Activated T-cell treated with anti-CD3 and anti-CD28 coated beads, Interleukin-2, amount 50 U/mL, for 24 hours (primary cell): ENCODE measurements at regions not wholly inside any gene's neighbourhood (a gene's known extent, or its start where the extent isn't known, plus 50 kb on each side); places are given as distances from the start of the nearest gene placed in this dataset.

Source experiments
- DNase-seq: peaks from one replicate; pipeline ENCODE4 v3.0.0-alpha.2; 2020
- H3K27ac Mint-ChIP-seq: 2 replicates; pipeline ENCODE4 v1.8.0; 2020; ENCODE audit warnings: mild to moderate bottlenecking, mixed read lengths
- H3K27me3 Mint-ChIP-seq: 2 replicates; pipeline ENCODE4 v1.8.0; 2020; ENCODE audit warnings: mixed read lengths
- H3K36me3 Mint-ChIP-seq: 2 replicates; pipeline ENCODE4 v1.8.0; 2020; ENCODE audit warnings: low read depth, mixed read lengths
- H3K4me1 Mint-ChIP-seq: 2 replicates; pipeline ENCODE4 v1.8.0; 2020; ENCODE audit warnings: low read depth, mixed read lengths
- H3K4me3 Mint-ChIP-seq: 2 replicates; pipeline ENCODE4 v1.8.0; 2020; ENCODE audit warnings: mild to moderate bottlenecking, moderate library complexity, mixed read lengths
- H3K9me3 Mint-ChIP-seq: 2 replicates; pipeline ENCODE4 v1.8.0; 2020; ENCODE audit warnings: mixed read lengths

DNA sequence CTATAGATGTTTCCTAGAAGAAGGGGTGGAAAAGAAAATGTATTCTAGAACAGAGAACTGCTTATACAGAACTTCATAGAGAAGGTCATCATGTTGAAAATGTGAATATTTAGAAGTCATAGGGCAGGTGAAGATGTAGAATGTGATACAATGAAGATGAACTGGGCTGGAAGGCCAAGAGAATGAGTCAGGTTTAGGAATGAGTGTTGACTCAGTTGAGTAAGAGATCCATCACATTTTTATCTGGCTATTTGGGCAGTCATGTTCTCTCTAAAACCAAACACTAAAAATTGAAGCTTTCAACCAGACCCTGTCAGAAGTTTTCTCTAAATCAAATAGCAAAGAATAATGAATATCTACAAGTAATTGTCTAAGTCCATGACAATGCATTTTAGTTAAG is 660.5 kb downstream of the KCNJ2 start:
- H3K27ac Mint-ChIP-seq = no peak overlapping the region
- H3K9me3 Mint-ChIP-seq = no peaks in the 10 kb centered on the region
- no peaks in the 10 kb centered on the region for H3K27me3 Mint-ChIP-seq
- no peak overlapping the region for H3K4me3 Mint-ChIP-seq
- DNase-seq = no peak
- H3K4me1 Mint-ChIP-seq = no peaks in the 10 kb centered on the region
- H3K36me3 Mint-ChIP-seq = no peaks in the 10 kb centered on the region

DNA sequence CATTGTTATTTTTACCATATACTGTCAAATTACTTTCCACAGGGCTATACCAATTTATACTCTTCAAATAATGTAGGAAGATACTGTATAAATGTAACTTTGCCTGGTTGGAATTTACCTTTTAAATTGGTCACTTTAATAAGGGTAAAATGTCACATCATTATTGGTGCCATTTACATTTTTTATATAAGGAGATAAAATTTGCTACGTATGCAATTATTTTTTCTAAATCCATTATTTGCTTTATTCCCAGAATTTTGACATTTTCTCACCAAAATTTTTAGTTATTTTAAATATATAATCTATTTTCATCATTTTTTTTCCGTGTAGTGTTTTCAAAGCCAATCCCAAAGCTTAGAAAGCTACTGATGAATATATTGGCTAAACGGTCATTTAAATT is 664.7 kb downstream of the KCNJ2 start:
- H3K27ac Mint-ChIP-seq = no peak overlapping the region
- peaks cover 3% of the 10 kb centered on the region for H3K9me3 Mint-ChIP-seq
- H3K4me3 Mint-ChIP-seq = no peak overlapping the region
- DNase-seq = no peak
- H3K4me1 Mint-ChIP-seq = no peaks in the 10 kb centered on the region
- no peaks in the 10 kb centered on the region for H3K27me3 Mint-ChIP-seq
- H3K36me3 Mint-ChIP-seq = no peaks in the 10 kb centered on the region

DNA sequence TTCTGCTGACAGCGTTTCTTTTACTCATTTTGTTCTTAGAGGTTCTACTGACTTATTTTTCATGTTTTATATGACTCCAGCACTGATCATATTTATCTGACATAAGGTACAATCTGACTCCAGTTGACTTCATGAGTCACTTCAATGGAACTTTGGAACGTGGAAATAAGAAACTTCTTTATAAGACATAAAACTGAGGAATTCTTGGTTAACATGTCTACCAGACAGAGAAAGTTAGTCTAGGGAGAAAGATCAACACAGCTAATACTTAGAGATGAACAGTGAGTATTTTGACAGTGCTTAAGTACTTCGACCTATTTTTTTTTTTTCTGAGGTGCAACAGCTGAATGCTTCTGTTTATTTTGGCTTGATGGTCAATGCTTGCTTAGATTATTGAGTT is 679.5 kb downstream of the KCNJ2 start:
- no peaks in the 10 kb centered on the region for H3K36me3 Mint-ChIP-seq
- H3K27me3 Mint-ChIP-seq = no peaks in the 10 kb centered on the region
- DNase-seq = no peak
- H3K4me3 Mint-ChIP-seq = no peak overlapping the region
- peaks cover 6% of the 10 kb centered on the region for H3K9me3 Mint-ChIP-seq
- no peaks in the 10 kb centered on the region for H3K4me1 Mint-ChIP-seq
- H3K27ac Mint-ChIP-seq = no peak overlapping the region

DNA sequence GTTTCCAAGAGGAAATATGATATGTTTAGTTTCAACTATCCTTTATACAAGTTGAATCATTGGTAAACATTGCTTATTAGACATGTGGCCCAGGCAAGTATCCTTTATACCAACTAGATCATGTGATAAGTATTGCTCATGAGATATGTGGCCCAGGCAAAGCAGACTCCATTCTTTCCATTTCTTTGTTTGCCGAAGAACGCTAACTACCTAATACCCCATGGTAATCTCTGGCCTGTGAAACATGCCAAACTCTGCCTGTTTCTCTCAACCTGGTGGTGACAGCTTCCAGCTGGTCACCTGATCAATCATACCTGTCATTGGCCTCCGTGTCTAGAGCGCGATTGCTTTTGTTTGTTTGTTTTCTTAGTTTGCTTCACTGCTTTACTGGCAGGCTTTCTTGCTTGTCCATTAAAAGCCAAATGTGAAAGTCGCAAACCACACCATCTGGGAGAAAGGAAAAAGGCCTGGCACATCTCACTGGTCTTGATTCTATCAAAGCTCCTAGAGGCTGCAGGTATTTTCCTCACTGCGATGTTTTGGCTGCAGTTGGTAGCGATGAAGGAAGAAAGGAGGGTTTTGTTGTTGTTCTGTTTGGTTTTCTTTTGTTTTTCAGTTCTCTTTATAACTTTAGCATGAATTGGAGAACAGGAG is 686.2 kb downstream of the KCNJ2 start:
- Mint-ChIP-seq H3K27ac (no peak overlapping the region), H3K9me3 (no peaks in the 10 kb centered on the region), H3K27me3 (no peaks in the 10 kb centered on the region), H3K4me3 (no peak overlapping the region), H3K4me1 (no peaks in the 10 kb centered on the region), H3K36me3 (no peaks in the 10 kb centered on the region)
- DNase-seq = no peak

DNA sequence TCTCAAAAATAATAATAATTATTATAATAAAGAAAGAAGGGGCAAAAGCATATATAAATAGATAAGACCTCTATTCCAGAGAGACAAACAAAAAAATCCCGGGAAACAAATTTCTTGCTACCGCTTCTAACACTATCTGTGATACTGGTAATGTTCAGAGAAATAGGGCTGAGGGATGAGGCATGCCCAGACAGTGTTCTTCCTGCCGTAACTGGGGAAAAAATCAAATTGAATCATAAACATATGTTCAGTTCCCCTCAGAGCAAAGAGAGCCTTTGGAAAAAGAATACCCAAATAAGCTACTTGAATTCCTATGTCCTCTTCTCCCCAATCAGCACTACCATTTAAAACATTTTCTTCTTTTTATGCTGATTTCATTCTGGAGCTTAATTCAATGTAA is 688.0 kb downstream of the KCNJ2 start:
- H3K27me3 Mint-ChIP-seq = no peaks in the 10 kb centered on the region
- no peaks in the 10 kb centered on the region for H3K36me3 Mint-ChIP-seq
- DNase-seq = no peak
- H3K4me3 Mint-ChIP-seq = no peak overlapping the region
- H3K4me1 Mint-ChIP-seq = no peaks in the 10 kb centered on the region
- no peak overlapping the region for H3K27ac Mint-ChIP-seq
- H3K9me3 Mint-ChIP-seq = peaks cover 2% of the 10 kb centered on the region

DNA sequence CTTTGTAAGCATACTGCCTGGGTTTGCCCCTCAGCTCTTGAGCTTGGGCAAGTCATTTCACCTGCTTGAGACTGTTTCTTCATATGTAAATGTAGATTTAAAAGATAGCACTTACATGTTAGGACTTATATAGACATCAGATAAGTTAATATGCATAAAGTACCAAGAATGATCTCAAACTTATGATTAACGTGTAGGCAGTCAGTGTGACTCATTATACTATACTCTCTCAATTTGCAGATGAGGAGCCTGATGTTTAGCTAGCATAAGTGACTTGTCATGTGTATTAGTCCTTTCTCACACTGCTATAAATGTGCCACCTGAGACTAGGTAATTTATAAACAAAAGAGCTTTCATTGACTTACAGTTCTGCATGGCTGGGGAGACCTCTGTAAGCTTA is 690.5 kb downstream of the KCNJ2 start:
- no peaks in the 10 kb centered on the region for H3K36me3 Mint-ChIP-seq
- no peak overlapping the region for H3K27ac Mint-ChIP-seq
- peaks cover 4% of the 10 kb centered on the region for H3K9me3 Mint-ChIP-seq
- no peaks in the 10 kb centered on the region for H3K27me3 Mint-ChIP-seq
- H3K4me1 Mint-ChIP-seq = no peaks in the 10 kb centered on the region
- no peak for DNase-seq
- no peak overlapping the region for H3K4me3 Mint-ChIP-seq

DNA sequence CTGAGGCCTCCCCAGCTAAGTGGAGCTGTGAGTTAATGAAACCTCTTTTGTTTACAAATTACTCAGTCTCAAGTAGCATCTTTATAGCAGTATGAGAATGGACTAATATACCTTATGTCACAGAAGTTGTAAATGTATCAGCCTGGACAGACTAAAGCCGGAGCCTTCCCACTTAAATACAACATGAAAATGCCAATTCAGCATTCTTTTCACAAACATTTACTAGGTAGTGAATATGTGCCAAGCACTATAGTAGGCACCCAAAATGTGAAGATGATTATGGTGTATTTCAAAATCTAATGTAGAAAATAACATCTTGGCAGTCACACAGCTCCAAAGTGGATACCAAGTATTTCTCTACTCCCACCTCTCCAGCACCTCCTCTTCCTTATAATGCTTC is 693.0 kb downstream of the KCNJ2 start:
- no peak for DNase-seq
- no peak overlapping the region for H3K27ac Mint-ChIP-seq
- H3K9me3 Mint-ChIP-seq = peaks cover 4% of the 10 kb centered on the region

DNA sequence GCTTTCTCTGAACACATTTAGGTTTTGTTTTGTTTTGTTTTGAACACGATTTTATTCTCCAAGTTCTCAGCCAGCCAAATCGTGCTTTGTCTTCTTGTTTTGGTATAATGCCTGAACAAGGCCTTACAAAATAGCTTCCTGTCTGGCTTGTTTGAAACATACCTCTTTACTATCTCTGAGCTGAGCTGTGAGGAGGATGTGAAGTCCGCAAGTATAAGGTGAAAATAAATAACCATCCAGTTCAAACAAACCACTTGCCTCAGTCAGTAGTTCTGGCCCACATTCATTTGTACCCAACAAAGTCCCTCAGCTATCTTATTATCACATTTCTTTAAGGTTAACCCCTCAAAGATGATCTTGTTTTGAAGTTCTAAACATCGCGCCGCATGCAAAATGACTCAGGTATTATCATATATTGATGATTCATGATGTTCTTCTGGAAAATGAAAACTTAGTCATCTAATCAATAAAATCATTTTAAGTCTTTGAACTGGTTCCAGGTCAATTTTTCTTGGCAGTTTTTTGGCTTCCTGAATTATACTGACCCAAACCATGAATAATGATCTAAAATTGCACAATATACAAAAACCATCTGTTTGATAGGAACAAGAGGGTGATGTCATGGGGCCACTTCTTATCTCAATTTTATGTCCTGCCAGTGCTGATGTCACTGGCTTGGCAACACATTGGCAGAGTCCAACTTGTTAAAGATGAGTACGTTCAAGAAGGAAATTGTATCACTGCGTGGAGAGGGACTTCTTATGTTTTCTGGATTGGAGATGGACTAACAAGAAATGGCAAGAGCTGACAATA is 694.3 kb downstream of the KCNJ2 start:
- DNase-seq = no peak
- Mint-ChIP-seq H3K36me3 (no peaks in the 10 kb centered on the region), H3K4me3 (no peak overlapping the region), H3K9me3 (peaks cover 4% of the 10 kb centered on the region), H3K27ac (no peak overlapping the region), H3K4me1 (no peaks in the 10 kb centered on the region), H3K27me3 (no peaks in the 10 kb centered on the region)

More for the DNA sequence above, 693.0 kb downstream of the KCNJ2 start:
- H3K4me3 Mint-ChIP-seq = no peak overlapping the region
- no peaks in the 10 kb centered on the region for H3K27me3 Mint-ChIP-seq
- H3K36me3 Mint-ChIP-seq = no peaks in the 10 kb centered on the region
- no peaks in the 10 kb centered on the region for H3K4me1 Mint-ChIP-seq

DNA sequence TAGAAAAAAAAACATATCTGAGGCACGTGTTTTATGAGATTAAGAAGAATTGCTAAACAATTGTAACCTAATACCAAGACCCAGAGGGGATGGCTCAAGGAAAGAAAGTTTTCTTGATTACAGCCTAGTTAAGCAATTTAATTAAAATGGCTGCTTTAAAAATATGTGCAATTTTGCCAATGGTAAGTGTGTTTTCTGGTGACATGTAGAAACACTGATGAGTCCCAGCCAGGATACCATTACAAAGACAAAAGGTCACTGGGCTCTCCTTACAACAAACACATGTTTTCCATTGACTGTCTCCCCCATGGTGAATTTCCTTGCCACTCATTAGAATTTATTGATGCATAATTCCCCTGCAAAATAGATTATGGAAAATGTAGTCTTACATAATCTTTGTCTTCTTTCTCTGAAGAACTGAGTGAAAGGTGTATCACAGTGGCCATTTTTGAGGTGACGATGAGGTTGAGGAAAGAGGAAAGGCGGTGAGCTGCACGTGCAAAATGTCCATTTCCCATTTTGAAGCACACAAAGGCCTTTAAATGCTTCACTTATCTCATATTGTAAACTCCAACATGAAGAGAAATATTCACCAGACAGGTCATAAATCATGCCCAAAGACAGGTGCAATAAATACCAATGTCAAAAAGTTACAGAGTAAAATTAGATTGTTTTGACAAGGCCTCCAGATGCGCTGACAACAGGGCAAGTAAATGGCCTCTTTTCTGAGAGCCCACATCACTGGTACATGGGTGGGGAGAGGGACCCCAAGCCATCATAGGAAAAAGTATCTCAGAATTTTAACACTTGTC is 696.9 kb downstream of the KCNJ2 start:
- Mint-ChIP-seq H3K27me3 (no peaks in the 10 kb centered on the region), H3K27ac (no peak overlapping the region), H3K4me1 (no peaks in the 10 kb centered on the region), H3K9me3 (peaks cover 4% of the 10 kb centered on the region), H3K36me3 (no peaks in the 10 kb centered on the region), H3K4me3 (no peak overlapping the region)
- no peak for DNase-seq

DNA sequence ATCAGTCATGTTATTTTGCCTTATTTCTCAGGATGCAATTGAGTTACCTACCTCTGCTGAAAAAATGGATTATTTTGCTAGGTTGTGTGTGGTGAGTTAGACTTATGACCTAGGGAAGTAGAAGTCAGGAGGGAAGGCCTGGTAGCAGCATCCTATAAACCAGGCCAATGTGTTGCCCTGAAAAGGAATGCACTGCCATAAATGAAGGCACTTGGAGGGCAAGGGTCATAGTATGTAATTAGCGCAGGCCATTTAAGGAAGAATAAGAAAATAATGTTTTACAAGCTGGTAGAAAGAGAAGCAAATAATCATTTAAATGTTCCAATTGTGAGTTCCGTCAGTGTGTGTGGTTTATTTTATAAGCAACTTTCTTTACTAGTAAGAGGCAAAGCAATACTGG is 698.8 kb downstream of the KCNJ2 start:
- Mint-ChIP-seq H3K27me3 (no peaks in the 10 kb centered on the region), H3K36me3 (no peaks in the 10 kb centered on the region), H3K4me1 (no peaks in the 10 kb centered on the region), H3K27ac (no peak overlapping the region), H3K4me3 (no peak overlapping the region), H3K9me3 (peaks cover 2% of the 10 kb centered on the region)
- DNase-seq = no peak

DNA sequence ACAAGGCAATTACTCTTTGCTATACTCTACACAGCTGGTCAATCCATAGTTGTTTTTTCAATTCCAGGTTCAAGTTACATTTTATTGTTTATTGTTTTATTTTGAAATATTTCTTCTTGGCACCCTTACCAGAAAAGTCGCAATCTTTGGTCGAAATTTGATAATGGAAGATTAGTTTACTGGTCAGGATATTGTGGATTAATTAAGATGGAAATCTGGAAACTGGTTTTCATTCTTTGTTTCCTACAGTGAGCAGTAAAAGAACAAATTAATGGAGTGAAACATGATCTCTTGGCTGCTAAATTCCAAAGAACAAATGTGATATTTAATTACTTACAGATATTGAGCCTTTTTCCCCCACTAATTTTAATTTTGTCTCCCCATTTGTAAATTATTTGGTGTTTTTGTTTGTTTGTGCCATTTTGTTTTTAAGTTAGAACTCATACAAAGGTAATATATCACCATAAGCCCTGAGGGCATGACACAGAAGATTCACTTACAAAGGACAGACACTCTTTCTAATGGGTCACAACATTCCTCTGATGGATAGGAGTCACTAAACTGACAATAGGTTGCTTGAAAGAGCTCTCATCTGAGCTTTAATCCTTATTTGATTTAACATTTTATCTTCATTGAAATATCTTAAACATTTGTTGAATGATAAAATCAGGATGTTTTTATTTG is 700.2 kb downstream of the KCNJ2 start:
- H3K4me3 Mint-ChIP-seq = no peak overlapping the region
- H3K27me3 Mint-ChIP-seq = no peaks in the 10 kb centered on the region
- H3K27ac Mint-ChIP-seq = no peak overlapping the region
- DNase-seq = no peak
- H3K36me3 Mint-ChIP-seq = no peaks in the 10 kb centered on the region
- H3K9me3 Mint-ChIP-seq = no peaks in the 10 kb centered on the region
- H3K4me1 Mint-ChIP-seq = no peaks in the 10 kb centered on the region

DNA sequence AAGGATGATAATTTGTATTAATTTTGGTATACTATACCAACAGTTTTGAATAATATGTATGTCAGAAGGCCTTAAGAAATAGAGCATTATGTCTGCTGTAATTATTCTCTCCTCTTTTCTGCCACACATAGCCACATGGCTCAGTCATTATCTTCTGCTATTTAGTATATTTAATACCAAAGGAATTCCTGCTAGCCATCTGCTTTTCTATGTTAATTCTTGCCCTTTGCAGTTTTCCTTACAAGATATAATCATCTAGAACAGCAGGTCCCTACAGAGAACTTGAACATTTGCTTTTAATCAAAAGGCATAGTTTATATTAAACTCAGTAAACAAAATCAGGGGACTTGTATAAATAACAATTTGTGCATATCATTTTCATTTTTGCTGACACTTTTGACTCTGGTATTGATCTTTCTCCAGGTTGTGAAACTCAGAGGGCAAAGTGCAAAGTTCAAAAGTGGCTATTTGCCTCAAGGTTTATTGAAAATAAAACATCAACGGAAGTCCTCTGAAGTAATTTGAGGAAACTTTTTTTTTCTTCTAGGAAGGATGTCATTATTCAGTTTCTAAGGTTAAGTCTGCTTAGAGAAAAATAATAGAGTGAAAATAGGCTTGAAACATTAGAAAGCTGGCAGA is 702.0 kb downstream of the KCNJ2 start:
- Mint-ChIP-seq H3K27me3 (no peaks in the 10 kb centered on the region), H3K27ac (no peak overlapping the region), H3K9me3 (peaks cover 3% of the 10 kb centered on the region), H3K4me3 (no peak overlapping the region), H3K4me1 (no peaks in the 10 kb centered on the region), H3K36me3 (no peaks in the 10 kb centered on the region)
- DNase-seq = no peak

DNA sequence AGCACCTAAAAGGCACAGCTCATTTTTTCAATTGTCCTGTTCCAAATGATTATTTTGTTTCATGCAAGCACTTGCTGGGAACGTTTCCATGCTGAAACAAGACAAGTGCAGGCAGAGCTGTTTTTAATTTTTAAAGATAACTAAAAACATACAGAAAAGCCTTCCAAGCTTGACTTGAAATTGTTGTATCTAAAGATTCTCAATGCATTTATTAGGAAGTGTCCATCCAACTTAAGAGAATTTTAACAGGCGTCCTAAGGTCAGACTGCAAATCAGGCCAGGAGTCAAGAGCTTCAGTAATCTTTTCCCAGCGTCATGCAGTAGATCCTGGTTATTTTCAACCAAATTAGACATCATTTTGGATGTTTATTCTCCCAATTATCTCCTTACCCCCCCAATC is 702.8 kb downstream of the KCNJ2 start:
- Mint-ChIP-seq H3K27ac (no peak overlapping the region), H3K4me1 (no peaks in the 10 kb centered on the region), H3K4me3 (no peak overlapping the region), H3K36me3 (no peaks in the 10 kb centered on the region), H3K27me3 (no peaks in the 10 kb centered on the region), H3K9me3 (peaks cover 5% of the 10 kb centered on the region)
- DNase-seq = no peak

DNA sequence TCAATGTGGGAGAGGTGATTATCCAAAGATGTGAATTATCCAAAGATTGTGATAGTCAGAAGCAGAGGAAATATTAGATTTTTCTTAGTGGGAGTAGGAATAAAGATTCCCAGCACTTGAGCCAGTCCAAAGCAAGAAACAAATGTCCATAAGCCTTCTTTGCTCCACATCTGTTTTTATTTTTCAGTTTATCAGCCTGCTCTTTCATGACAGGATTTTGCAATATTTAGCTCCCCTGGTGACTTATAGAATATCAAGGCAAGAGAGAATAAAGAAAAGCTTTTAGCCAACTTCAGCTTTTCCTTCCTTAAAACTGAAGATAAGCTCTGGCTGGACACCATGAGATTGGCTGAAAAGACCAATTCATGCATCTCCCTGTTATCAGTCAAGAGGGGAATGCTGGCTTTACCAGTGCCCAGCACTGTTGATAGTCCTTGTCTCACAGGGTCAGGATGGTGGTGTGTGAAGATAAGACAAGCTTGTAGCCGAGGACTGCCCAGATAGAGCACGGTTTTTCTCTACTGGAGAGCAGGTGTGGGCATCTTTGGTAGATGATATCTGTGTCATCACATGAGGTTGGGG is 706.5 kb downstream of the KCNJ2 start:
- no peak overlapping the region for H3K4me3 Mint-ChIP-seq
- H3K27ac Mint-ChIP-seq = no peak overlapping the region
- no peaks in the 10 kb centered on the region for H3K4me1 Mint-ChIP-seq
- H3K36me3 Mint-ChIP-seq = no peaks in the 10 kb centered on the region
- peaks cover 5% of the 10 kb centered on the region for H3K9me3 Mint-ChIP-seq
- H3K27me3 Mint-ChIP-seq = no peaks in the 10 kb centered on the region
- DNase-seq = no peak
